ENCODE measurements at regions not wholly inside any gene's neighbourhood (a gene's known extent, or its start where the extent isn't known, plus 50 kb on each side); places are given as distances from the start of the nearest gene placed in this dataset.

DNA sequence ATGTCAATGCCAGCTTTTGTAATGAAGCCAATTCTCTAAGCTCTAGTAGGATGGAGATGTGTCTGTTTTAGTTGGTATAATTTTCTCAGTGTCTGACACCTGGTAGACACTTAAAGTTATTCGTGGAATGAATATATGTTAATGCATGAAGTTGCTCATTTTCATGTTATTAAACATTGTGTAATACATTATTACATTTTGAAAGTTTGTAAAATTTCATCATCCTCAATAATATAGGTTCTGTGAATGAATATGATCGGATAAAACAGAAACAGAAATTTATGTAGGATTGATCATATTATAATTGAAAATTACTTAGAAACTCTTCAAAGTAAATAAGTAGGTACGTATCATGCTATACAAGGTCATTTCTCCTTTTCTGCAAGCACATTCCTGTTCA, 625.3 kb downstream of the PLA2G4A start:
- DNase-seq: no peak

- no peak for DNase-seq
Observed at GRCh38 chr1:187456446-187456845, 627.7 kb downstream of the PLA2G4A start.

DNA sequence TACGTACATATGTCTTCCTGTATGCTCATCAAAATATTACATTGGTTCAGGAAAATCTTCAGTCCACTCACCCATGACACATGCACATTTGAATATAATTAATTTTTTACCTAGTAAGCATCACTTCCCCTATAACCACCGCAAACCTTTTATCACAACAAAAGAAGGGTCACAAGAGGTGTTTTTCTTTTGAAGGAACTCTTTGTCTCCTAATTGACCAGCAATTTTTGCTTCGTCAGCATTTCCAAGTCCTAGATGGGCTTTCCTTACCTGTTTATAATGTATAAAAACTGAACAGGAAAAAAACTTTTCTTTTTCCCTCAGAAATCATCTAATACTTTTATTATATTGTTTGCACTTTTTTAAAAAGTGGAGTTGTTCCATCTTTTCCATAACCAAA, 631.3 kb downstream of the PLA2G4A start:
- no peak for DNase-seq

DNA sequence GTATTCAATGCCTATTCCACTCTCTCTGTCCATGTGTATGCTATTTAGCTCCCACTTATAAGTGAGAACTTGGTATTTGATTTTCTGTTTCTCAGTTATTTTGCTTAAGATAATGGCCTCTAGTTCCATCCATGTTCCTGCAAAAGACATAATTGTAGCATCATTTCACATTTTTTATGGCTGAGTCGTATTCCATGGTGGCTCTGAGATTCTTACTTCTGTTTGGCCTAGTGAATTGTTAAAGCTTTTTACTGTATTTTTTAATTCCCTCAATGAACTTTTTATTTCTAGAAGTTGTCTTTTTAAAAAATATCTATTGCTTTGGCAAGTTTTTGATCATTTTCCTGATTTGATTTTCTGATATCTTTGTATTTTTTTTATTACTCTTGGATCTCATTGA, 635.6 kb downstream of the PLA2G4A start:
- no peak for DNase-seq

- no peak for DNase-seq
Observed at GRCh38 chr1:187465441-187465840, 636.7 kb downstream of the PLA2G4A start.

- no peak for DNase-seq
Observed at GRCh38 chr1:187469836-187470235, 641.1 kb downstream of the PLA2G4A start.

DNA sequence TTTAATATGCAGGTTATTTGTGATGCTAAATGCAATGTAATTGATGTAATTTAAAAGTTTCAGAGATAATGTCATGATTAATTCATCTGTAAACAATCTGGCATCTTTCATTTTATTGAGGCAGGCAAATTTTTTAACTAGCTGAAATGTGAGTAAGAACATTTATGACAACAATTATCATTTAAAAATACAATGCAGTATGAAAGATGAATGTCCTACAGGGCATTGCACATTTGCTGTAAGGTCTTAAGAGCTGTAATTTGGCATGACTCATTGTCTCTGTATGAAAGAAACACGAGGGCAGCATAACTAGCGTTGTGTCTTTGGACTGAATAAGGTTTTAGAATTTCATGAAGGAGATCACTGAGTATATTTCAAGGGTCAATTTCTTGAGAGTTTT, 642.8 kb downstream of the PLA2G4A start:
- DNase-seq: no peak

DNA sequence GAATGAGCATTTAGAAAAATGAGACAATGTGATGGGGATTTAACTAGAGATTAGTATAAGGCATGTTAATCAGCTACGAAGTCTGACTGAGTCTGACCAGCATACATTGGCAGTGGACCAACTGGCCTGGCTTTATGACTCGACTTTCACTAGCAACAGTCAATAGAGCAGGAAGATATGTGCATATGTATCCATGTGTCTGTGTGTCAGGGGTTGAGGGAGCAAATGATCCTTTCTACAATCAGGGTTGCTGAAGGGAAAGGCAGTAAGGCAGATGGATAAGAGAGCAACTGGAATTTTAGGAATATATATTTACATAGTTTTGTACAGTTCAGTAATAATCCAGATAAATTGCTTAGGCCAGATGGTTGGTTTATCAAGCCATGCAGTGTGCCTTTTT, 645.6 kb downstream of the PLA2G4A start:
- no peak for DNase-seq

- DNase-seq: peak; percentile 4 to 13
Observed at GRCh38 chr1:187476671-187477070, 647.9 kb downstream of the PLA2G4A start.

DNA sequence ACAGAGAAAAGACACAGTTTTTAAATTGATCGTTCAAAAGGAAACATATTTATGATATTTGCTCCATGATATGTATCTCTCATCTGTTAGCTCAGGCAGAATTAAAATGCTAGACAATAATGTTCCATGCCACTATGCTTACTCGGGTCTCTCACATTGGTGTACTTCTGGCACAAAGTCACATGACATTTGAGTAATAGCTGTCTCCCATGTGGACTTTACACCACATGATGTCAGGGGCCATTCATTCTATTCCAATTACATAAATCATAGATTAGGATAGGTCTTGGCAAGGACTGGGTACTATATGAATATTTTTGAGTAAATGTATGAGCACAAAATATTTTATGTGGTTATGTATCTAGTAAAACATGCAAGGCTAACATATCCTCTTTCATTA, 648.4 kb downstream of the PLA2G4A start:
- no peak for DNase-seq

GRCh38 chr1:187477535-187477934, 648.8 kb downstream of the PLA2G4A start:
- no peak for DNase-seq

GRCh38 chr1:187481581-187482148, 652.9 kb downstream of the PLA2G4A start:
- no peak for DNase-seq

GRCh38 chr1:187490266-187490665, 661.5 kb downstream of the PLA2G4A start:
- no peak for DNase-seq

GRCh38 chr1:187491082-187491720, 662.5 kb downstream of the PLA2G4A start:
- no peak for DNase-seq

- no peak for DNase-seq
Observed at GRCh38 chr1:187498028-187498427, 669.3 kb downstream of the PLA2G4A start.

- no peak for DNase-seq
Observed at GRCh38 chr1:187504779-187505178, 676.0 kb downstream of the PLA2G4A start.

GRCh38 chr1:187509091-187509490, 680.3 kb downstream of the PLA2G4A start:
- no peak for DNase-seq

GRCh38 chr1:187513190-187513589, 684.4 kb downstream of the PLA2G4A start:
- no peak for DNase-seq

DNA sequence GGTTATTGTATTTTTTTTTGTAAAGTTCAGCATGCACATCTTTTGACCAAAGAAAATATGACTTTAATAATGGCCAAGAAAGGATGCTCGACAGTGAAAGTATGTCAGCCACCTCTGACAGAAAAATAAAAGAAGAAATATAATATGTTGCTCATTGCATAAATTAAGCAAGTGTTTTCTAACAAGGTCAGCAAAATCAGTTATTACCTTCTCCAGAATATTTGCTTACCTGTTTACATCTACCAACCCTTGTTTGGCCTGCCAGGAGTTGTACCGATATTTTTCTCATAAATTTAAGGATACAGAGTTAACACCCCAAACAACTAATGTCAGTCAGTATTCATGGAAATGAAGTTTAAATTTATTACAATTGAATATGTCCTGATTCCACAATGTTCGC, 685.4 kb downstream of the PLA2G4A start:
- DNase-seq: no peak

DNA sequence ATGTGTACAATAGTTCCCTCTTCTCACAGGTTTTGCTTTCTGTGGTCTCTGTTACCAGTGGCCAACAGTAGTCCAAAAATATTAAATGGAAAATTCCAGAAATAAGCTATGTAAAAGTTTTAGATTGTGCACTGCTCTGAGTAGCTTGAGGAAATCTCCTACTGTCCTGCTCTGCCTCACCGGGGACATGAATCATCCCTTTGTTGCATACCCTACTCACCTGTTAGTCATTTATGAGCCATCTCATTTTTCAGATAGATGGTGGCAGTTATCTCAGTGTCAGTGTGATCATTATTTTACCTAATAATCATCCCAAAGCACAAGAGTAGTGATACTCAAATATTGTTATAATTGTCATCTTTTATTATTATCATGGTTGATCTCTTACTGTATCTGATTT, 688.1 kb downstream of the PLA2G4A start:
- no peak for DNase-seq

DNA sequence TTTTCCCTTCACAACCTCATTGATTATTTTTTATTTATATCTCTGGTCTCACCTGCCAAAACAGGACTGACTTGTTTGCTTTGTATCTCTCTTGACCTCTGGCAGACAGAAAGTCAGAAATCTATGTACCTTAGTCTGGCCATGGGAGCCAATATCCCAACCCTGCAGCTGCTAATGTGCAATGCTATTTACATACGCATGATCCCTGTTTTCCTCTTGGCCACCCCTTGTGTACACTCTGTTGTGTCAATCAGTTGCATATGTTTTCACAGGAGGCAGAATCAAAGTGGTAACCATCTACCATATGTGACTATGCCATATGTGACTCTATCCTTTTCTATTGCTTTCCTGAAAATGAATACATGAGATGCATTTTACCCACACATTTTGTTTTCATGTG, 688.8 kb downstream of the PLA2G4A start:
- no peak for DNase-seq

- no peak for DNase-seq
Observed at GRCh38 chr1:187527346-187527745, 698.6 kb downstream of the PLA2G4A start.

GRCh38 chr1:187537936-187538335, 709.2 kb downstream of the PLA2G4A start:
- no peak for DNase-seq

DNA sequence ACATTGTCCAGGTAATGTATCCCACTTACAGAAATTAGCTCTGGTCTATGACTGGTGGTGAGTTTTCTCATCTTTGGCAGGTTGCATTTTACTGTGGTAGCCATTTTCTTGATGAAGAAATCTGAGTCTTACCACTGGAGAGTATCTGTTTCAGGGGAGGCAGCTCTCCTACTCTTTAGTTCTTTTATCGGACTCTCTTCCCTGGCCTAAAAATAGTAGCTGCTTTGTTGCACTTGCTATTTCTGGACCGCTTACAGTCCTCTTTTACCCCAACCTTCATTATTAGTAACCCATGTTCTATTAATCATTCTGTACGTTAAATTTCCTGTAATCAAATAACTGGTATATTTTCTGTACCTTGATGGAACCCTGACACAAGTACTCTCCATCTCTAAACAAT, 720.8 kb downstream of the PLA2G4A start:
- no peak for DNase-seq

- DNase-seq: no peak
Observed at GRCh38 chr1:187551061-187551460, 722.3 kb downstream of the PLA2G4A start.
